BJ (cell line): ENCODE measurements at regions not wholly inside any gene's neighbourhood (a gene's known extent, or its start where the extent isn't known, plus 50 kb on each side); places are given as distances from the start of the nearest gene placed in this dataset.

Source experiments
- CTCF ChIA-PET: fragments of 350-600 bp; formaldehyde crosslinking; extraction: SDS; loops from one replicate; lab custom pipeline; 2021; ENCODE audit warnings: antibody characterized with exemption, inconsistent platforms; lab: Yijun Ruan, JAX
- POLR2A ChIA-PET: fragments of 300-600 bp; sonication (Branson Sonifier 250); formaldehyde crosslinking; extraction: SDS; loops from one replicate; lab custom pipeline; 2021; ENCODE audit warnings: antibody characterized with exemption; lab: Charles Lee
- DNase-seq: peaks from one replicate; pipeline ENCODE4 v3.0.0-alpha.2; 2011; ENCODE audit warnings: low read depth
- H3K27me3 ChIP-seq: 2 replicates; pipeline ENCODE4 v1.6.0; 2011; ENCODE audit warnings: low read length; ENCODE audit not compliant: control insufficient read depth, insufficient read depth
- H3K36me3 ChIP-seq: 2 replicates; pipeline ENCODE4 v1.5.1; 2011; ENCODE audit warnings: low read length; ENCODE audit not compliant: control insufficient read depth, insufficient read depth
- H3K4me3 ChIP-seq: 2 replicates; pipeline ENCODE4 v1.5.1; 2011; ENCODE audit warnings: low read depth, mild to moderate bottlenecking, control low read depth, low read length
- TF ChIP-seq, protein P1 (sequence below): IDR thresholded peaks from 2 replicates; pipeline ENCODE4 v1.5.1; 2011; ENCODE audit warnings: low read depth, mild to moderate bottlenecking, control low read depth, inconsistent platforms, low read length, moderate library complexity; ENCODE audit not compliant: insufficient read depth

DNA sequence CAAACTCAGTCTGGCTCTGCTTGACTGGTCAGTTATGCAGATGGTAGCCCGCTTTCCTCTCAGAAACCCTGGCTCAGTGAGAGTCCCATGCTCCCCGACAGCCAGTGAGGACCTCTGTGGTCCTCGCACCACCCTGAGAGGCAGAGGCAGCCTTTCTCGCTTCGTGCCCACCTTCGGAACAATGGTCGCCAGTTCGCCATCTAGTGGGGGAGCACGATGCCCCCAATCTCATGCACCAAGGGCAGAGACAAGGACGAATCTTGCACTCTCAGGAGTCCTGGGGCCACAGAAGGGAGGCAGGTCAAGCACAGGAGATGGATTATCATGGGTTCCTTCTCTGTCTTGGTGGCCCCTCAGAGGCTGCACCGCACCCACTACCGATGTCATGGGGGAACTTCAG, 75.2 kb downstream of the RHCG start:
- peaks cover 29% of the 10 kb centered on the region for H3K27me3 ChIP-seq
- CTCF ChIA-PET: interaction anchor here (1.7 to 4.9 kb wide), 3 partner anchors 9 to 63 kb away, joined by 6 to 79 read pairs (median 29); no protein-coding TSS in a partner anchor
- DNase-seq: no peak
- H3K4me3 ChIP-seq: no peak overlapping the region
- TF ChIP-seq, protein P1, sequence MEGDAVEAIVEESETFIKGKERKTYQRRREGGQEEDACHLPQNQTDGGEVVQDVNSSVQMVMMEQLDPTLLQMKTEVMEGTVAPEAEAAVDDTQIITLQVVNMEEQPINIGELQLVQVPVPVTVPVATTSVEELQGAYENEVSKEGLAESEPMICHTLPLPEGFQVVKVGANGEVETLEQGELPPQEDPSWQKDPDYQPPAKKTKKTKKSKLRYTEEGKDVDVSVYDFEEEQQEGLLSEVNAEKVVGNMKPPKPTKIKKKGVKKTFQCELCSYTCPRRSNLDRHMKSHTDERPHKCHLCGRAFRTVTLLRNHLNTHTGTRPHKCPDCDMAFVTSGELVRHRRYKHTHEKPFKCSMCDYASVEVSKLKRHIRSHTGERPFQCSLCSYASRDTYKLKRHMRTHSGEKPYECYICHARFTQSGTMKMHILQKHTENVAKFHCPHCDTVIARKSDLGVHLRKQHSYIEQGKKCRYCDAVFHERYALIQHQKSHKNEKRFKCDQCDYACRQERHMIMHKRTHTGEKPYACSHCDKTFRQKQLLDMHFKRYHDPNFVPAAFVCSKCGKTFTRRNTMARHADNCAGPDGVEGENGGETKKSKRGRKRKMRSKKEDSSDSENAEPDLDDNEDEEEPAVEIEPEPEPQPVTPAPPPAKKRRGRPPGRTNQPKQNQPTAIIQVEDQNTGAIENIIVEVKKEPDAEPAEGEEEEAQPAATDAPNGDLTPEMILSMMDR: no peak
- POLR2A ChIA-PET: no interaction called here
- no peaks in the 10 kb centered on the region for H3K36me3 ChIP-seq

DNA sequence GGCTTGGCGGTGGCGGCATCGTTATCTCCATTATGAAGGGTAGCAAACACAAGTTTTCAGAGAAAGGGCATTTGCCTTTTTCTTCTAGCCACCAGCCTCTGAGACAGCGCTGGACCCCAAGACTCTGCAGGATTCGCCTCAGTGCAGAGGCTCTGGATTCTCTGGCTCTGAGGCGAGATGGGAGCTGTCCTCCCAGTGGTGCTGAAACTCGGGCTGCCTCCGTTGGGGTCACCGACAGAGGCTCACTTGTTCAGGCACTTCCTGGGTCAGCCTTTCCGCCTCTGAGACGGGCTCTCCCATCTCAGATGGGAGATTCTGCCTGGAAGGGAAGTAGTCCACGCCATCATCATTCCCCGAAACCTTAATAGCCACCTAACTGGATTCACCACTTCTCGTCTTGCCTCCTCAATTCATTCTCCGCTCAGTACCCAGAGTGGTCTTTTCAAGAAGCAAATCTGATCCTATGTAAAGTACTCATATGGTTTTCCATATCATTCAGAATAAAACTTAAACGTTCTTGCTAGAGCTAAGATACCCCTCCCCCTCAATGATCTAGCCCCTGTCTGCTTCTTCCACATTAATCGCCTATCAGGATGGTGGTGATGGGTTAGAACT, 76.9 kb downstream of the RHCG start:
- no peak for DNase-seq
- no peak overlapping the region for H3K4me3 ChIP-seq
- ChIA-PET CTCF (interaction anchor here (1.0 to 4.9 kb wide), 7 partner anchors 10 to 61 kb away, joined by 3 to 79 read pairs (median 5); no protein-coding TSS in a partner anchor), POLR2A (no interaction called here)
- TF ChIP-seq, protein P1: no peak
- H3K27me3 ChIP-seq: peaks cover 36% of the 10 kb centered on the region
- no peaks in the 10 kb centered on the region for H3K36me3 ChIP-seq

DNA sequence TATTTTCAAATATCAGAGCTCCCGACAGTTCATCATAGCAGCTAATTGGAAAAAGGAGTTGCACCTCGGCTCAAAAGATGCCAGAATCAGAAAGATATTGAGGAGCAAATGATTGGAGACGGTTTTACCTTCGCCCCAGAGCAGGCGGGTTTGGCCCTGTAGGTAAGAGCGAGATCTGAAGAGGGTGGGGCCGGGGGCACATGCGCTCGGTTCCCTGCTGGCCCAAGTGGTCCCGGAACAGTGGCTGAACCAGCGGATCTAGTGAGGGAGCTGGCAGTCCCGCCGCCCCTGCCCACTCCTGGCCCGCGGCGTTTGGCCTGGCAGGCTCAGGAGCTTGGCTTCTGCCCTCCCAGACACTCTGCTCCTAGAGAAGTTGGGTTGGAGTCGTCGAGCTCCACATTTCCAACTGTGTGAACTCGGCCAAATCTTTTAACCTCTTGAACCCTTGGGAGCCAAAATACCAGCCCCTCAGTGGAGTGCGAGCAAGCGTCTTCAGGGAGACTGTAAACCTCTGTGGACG, 79.1 kb downstream of the RHCG start:
- TF ChIP-seq, protein P1: no peak
- peaks cover 46% of the 10 kb centered on the region for H3K27me3 ChIP-seq
- POLR2A ChIA-PET: no interaction called here
- no peak overlapping the region for H3K4me3 ChIP-seq
- H3K36me3 ChIP-seq: no peaks in the 10 kb centered on the region
- no peak for DNase-seq
- CTCF ChIA-PET: interaction anchor here (0.7 to 4.9 kb wide), 11 partner anchors 8 to 92 kb away, joined by 3 to 79 read pairs (median 3); no protein-coding TSS in a partner anchor

DNA sequence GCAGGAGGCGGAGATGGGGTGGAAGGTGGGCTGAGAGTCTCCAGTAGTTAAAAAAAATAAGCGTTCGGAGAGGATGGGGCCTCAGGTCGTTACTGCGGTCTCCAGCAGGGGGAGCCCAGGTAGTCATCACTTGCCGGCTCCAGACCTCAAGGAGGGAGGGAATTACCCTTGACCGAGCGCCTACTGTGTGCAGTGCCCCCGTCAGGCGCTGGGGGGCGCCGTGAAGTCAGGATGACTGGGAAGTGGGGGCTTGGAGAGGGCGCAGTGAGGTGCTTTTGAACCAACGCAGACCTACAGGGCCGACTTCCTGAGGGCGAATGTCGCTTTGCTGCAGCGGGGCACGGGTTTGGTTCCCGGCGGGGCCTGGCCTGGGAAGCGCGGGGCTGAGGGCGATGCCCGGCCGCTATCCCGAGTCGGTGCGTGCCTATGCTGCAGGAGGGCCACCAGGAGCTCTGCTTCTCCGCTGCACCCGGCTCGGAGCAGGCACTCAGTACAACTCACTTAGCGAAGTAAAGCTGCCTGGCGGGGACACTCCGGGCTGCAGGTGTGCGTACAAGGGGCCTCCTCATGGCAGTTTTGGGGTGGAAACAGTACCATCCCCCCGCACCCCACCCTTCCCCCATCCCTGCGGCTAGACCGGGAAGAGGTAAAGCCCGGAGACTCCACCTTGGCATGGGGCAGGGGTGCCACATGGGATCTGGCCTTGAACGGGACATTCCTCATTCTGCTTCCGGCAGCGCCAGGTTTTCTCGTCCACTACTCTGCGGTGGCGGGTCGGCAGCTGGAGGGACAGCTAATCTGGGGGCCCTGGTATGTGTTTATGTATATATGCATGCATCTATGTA, 79.8 kb downstream of the RHCG start:
- ChIA-PET POLR2A (no interaction called here), CTCF (interaction anchor here (0.7 to 4.9 kb wide), 13 partner anchors 8 to 91 kb away, joined by 3 to 79 read pairs (median 4); no protein-coding TSS in a partner anchor)
- TF ChIP-seq, protein P1: peak; percentile 82
- no peak for DNase-seq
- no peak overlapping the region for H3K4me3 ChIP-seq
- H3K36me3 ChIP-seq: no peaks in the 10 kb centered on the region
- peaks cover 53% of the 10 kb centered on the region for H3K27me3 ChIP-seq

DNA sequence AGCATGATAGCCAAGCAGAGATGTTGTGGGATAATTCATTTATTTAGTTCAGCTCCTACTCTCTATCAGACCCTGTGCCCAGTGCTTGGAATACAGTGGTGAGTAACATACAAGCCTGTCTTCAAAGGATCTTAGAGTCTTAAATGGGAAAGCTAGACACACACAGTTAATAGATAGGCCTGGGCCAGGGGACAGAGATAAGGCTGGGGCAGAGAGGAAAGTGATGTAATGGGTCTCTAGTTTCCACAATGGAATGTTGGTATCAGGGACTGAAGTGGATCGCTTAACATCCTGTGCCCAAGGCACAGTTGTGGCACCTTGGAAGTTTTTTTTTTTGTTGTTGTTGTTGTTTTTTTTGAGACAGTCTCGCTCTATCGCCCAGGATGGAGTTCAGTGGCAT, 79.9 kb upstream of the POLG start:
- Histone ChIP-seq H3K36me3 (no peaks in the 10 kb centered on the region), H3K27me3 (peaks cover 68% of the 10 kb centered on the region), H3K4me3 (no peak overlapping the region)
- TF ChIP-seq, protein P1: no peak
- ChIA-PET CTCF (interaction anchor here (1.2 to 2.3 kb wide), 4 partner anchors 12 to 56 kb away, joined by 4 to 7 read pairs (median 6); no protein-coding TSS in a partner anchor), POLR2A (no interaction called here)
- DNase-seq: no peak
